SU-DHL-6 (cell line): ENCODE measurements at regions not wholly inside any gene's neighbourhood (a gene's known extent, or its start where the extent isn't known, plus 50 kb on each side); places are given as distances from the start of the nearest gene placed in this dataset.

Source experiments
- EZH2phosphoT487 ChIP-seq: fragments of 200-600 bp; sonication (generic), shearing (Covaris generic); conservative IDR thresholded peaks from 2 replicates; pipeline ENCODE4 v1.6.1; 2018; ENCODE audit warnings: mild to moderate bottlenecking, antibody characterized with exemption, low read length, moderate library complexity, mixed read lengths
- TF ChIP-seq, protein P1 (sequence below): fragments of 200-600 bp; sonication (generic); IDR thresholded peaks from one replicate; pipeline ENCODE4 v1.5.1; 2017; ENCODE audit warnings: antibody characterized with exemption, mild to moderate bottlenecking, low read length, moderate library complexity; ENCODE audit not compliant: insufficient read depth, poor library complexity, severe bottlenecking

DNA sequence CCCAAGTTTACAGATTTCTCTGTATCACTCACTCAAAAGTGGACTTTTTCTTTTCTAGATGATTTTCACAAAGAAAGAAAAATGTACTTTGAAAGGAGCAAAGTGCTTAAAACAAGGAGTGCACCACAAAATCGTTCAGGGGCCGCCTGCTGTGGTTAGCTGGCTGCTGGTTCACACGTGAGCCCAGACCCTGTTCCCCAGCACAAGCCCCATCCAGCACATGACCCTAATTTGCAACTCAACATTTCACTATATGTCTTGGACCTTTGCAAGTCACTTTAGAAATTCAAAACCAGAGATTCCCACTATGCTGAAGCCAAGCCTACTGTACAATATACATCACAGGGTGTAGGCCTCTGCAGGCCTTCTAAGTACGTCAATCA is 95.5 kb upstream of the NHSL1 start:
- TF ChIP-seq, protein P1, sequence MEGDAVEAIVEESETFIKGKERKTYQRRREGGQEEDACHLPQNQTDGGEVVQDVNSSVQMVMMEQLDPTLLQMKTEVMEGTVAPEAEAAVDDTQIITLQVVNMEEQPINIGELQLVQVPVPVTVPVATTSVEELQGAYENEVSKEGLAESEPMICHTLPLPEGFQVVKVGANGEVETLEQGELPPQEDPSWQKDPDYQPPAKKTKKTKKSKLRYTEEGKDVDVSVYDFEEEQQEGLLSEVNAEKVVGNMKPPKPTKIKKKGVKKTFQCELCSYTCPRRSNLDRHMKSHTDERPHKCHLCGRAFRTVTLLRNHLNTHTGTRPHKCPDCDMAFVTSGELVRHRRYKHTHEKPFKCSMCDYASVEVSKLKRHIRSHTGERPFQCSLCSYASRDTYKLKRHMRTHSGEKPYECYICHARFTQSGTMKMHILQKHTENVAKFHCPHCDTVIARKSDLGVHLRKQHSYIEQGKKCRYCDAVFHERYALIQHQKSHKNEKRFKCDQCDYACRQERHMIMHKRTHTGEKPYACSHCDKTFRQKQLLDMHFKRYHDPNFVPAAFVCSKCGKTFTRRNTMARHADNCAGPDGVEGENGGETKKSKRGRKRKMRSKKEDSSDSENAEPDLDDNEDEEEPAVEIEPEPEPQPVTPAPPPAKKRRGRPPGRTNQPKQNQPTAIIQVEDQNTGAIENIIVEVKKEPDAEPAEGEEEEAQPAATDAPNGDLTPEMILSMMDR: no peak
- TF ChIP-seq EZH2phosphoT487: no peak
